HEK293 (cell line): ENCODE measurements at regions not wholly inside any gene's neighbourhood (a gene's known extent, or its start where the extent isn't known, plus 50 kb on each side); places are given as distances from the start of the nearest gene placed in this dataset.

ENCODE experiments used
- CTCF ChIA-PET: fragments of 350-600 bp; formaldehyde crosslinking; extraction: SDS; loops from one replicate; lab custom pipeline; 2021; ENCODE audit warnings: antibody characterized with exemption; lab: Yijun Ruan, JAX
- POLR2A ChIA-PET: fragments of 300-600 bp; formaldehyde crosslinking; extraction: SDS; loops from one replicate; lab custom pipeline; 2020; ENCODE audit warnings: antibody characterized with exemption, inconsistent platforms; lab: Yijun Ruan, JAX
- H3K27ac ChIP-seq: fragments of 200-500 bp; sonication (Bioruptor generic); 2 replicates; pipeline ENCODE4 v1.5.1; 2014; ENCODE audit warnings: low read depth, low read length, control low read depth, inconsistent platforms; ENCODE audit errors: extremely low read depth
- H3K36me3 ChIP-seq, 2 experiments: fragments of 200-500 bp in 1 of 2; sonication (Bioruptor generic) in 1 of 2; 1 replicate in 1 of 2; 2 replicates in 1 of 2; pipeline ENCODE4 v1.5.1; 2014 to 2017; ENCODE audit warnings: inconsistent platforms in 2 of 2, low read length in 2 of 2; ENCODE audit not compliant: control insufficient read depth in 2 of 2, insufficient read depth in 1 of 2
- H3K4me1 ChIP-seq: fragments of 200-500 bp; sonication (Bioruptor generic); 2 replicates; pipeline ENCODE4 v1.5.1; 2014; ENCODE audit warnings: mild to moderate bottlenecking, low read length, inconsistent platforms; ENCODE audit not compliant: control insufficient read depth, insufficient read depth
- H3K4me3 ChIP-seq: 2 replicates; pipeline ENCODE4 v1.5.1; 2011; ENCODE audit warnings: low read depth, mild to moderate bottlenecking, control low read depth, low read length, moderate library complexity
- H3K9me3 ChIP-seq: fragments of 200-500 bp; sonication (Bioruptor generic); 2 replicates; pipeline ENCODE4 v1.5.1; 2014; ENCODE audit warnings: low read depth, low read length, inconsistent platforms; ENCODE audit not compliant: control insufficient read depth, insufficient read depth
- BCL11B ChIP-seq: fragments of 450-650 bp; formaldehyde crosslinking; IDR thresholded peaks from 2 replicates; pipeline ENCODE4 v1.5.1; 2016; ENCODE audit warnings: low read depth, missing biosample characterization, missing genetic modification characterization
- HOXA7 ChIP-seq: sonication (generic); formaldehyde crosslinking; IDR thresholded peaks from 2 replicates; pipeline ENCODE4 v1.8.1; 2022; ENCODE audit warnings: missing genetic modification reagents, borderline replicate concordance
- KLF16 ChIP-seq: fragments of 450-650 bp; formaldehyde crosslinking; IDR thresholded peaks from 2 replicates; pipeline ENCODE4 v1.5.1; 2017; ENCODE audit warnings: missing biosample characterization, missing genetic modification characterization
- KLF8 ChIP-seq: fragments of 450-650 bp; formaldehyde crosslinking; IDR thresholded peaks from 2 replicates; pipeline ENCODE4 v1.5.1; 2016; ENCODE audit warnings: missing biosample characterization, missing genetic modification characterization
- MZF1 ChIP-seq: fragments of 450-650 bp; formaldehyde crosslinking; IDR thresholded peaks from 2 replicates; pipeline ENCODE4 v1.5.1; 2017; ENCODE audit warnings: missing biosample characterization, missing genetic modification characterization, borderline replicate concordance
- TRIM28 ChIP-seq: IDR thresholded peaks from 2 replicates; pipeline ENCODE4 v1.6.1; 2011; ENCODE audit warnings: low read length, control low read depth, borderline replicate concordance
- ZBTB7A ChIP-seq: fragments of 450-650 bp; formaldehyde crosslinking; IDR thresholded peaks from 2 replicates; pipeline ENCODE4 v1.5.1; 2016; ENCODE audit warnings: low read depth, missing biosample characterization, missing genetic modification characterization
- ZFP37 ChIP-seq: fragments of 450-650 bp; formaldehyde crosslinking; IDR thresholded peaks from 2 replicates; pipeline ENCODE4 v1.5.1; 2016; ENCODE audit warnings: missing biosample characterization, missing genetic modification characterization
- ZIC2 ChIP-seq: fragments of 450-650 bp; formaldehyde crosslinking; IDR thresholded peaks from 2 replicates; pipeline ENCODE4 v1.5.1; 2016; ENCODE audit warnings: missing biosample characterization, missing genetic modification characterization
- ZNF169 ChIP-seq: fragments of 450-650 bp; formaldehyde crosslinking; IDR thresholded peaks from 2 replicates; pipeline ENCODE4 v1.5.1; 2016; ENCODE audit warnings: missing biosample characterization, missing genetic modification characterization
- ZNF174 ChIP-seq: fragments of 450-650 bp; formaldehyde crosslinking; IDR thresholded peaks from 2 replicates; pipeline ENCODE4 v1.5.0; 2017; ENCODE audit warnings: missing biosample characterization, mild to moderate bottlenecking, missing genetic modification characterization
- ZNF202 ChIP-seq: fragments of 450-650 bp; formaldehyde crosslinking; IDR thresholded peaks from 2 replicates; pipeline ENCODE4 v1.5.1; 2016; ENCODE audit warnings: missing biosample characterization, missing genetic modification characterization, borderline replicate concordance
- ZNF221 ChIP-seq: fragments of 450-650 bp; formaldehyde crosslinking; IDR thresholded peaks from 2 replicates; pipeline ENCODE4 v1.5.1; 2017; ENCODE audit warnings: missing biosample characterization, missing genetic modification characterization, borderline replicate concordance
- ZNF24 ChIP-seq: fragments of 450-650 bp; formaldehyde crosslinking; IDR thresholded peaks from 2 replicates; pipeline ENCODE4 v1.5.1; 2016; ENCODE audit warnings: missing biosample characterization, missing genetic modification characterization
- ZNF311 ChIP-seq: fragments of 450-650 bp; formaldehyde crosslinking; IDR thresholded peaks from 2 replicates; pipeline ENCODE4 v1.5.1; 2017; ENCODE audit warnings: missing biosample characterization, missing genetic modification characterization, borderline replicate concordance
- ZNF354C ChIP-seq: fragments of 450-650 bp; formaldehyde crosslinking; IDR thresholded peaks from 2 replicates; pipeline ENCODE4 v1.5.1; 2016; ENCODE audit warnings: missing biosample characterization, missing genetic modification characterization, low read depth, borderline replicate concordance
- ZNF530 ChIP-seq: fragments of 450-650 bp; formaldehyde crosslinking; IDR thresholded peaks from 2 replicates; pipeline ENCODE4 v1.5.1; 2016; ENCODE audit warnings: low read depth, missing biosample characterization, missing genetic modification characterization
- ZNF555 ChIP-seq: fragments of 450-650 bp; formaldehyde crosslinking; conservative IDR thresholded peaks from 2 replicates; pipeline ENCODE4 v1.5.1; 2017; ENCODE audit warnings: missing biosample characterization, mild to moderate bottlenecking, missing genetic modification characterization, inconsistent platforms
- ZNF560 ChIP-seq: fragments of 450-650 bp; formaldehyde crosslinking; IDR thresholded peaks from 2 replicates; pipeline ENCODE4 v1.5.1; 2017; ENCODE audit warnings: missing biosample characterization, missing genetic modification characterization, borderline replicate concordance
- ZNF596 ChIP-seq: fragments of 450-650 bp; IDR thresholded peaks from 2 replicates; pipeline ENCODE4 v1.5.0; 2018; ENCODE audit warnings: missing biosample characterization, mild to moderate bottlenecking, missing genetic modification characterization, moderate library complexity
- ZNF677 ChIP-seq: fragments of 450-650 bp; IDR thresholded peaks from 2 replicates; pipeline ENCODE4 v1.5.0; 2018; ENCODE audit warnings: missing biosample characterization, mild to moderate bottlenecking, missing genetic modification characterization, moderate library complexity
- ZNF776 ChIP-seq: fragments of 450-650 bp; formaldehyde crosslinking; IDR thresholded peaks from 2 replicates; pipeline ENCODE4 v1.5.0; 2017; ENCODE audit warnings: missing biosample characterization, missing genetic modification characterization, borderline replicate concordance
- ZXDB ChIP-seq: fragments of 450-650 bp; formaldehyde crosslinking; IDR thresholded peaks from 2 replicates; pipeline ENCODE4 v1.5.1; 2016; ENCODE audit warnings: missing biosample characterization, missing genetic modification characterization
- TF ChIP-seq, protein P1 (sequence below): fragments of 450-650 bp; formaldehyde crosslinking; IDR thresholded peaks from 2 replicates; pipeline ENCODE4 v1.5.1; 2016; ENCODE audit warnings: missing biosample characterization, missing genetic modification characterization
- TF ChIP-seq, protein P2 (sequence below): fragments of 450-650 bp; formaldehyde crosslinking; IDR thresholded peaks from 2 replicates; pipeline ENCODE4 v1.5.1; 2017; ENCODE audit warnings: missing biosample characterization, missing genetic modification characterization
- TF ChIP-seq, protein P3 (sequence below): fragments of 450-650 bp; formaldehyde crosslinking; IDR thresholded peaks from 2 replicates; pipeline ENCODE4 v1.5.1; 2016; ENCODE audit warnings: missing biosample characterization, missing genetic modification characterization

DNA sequence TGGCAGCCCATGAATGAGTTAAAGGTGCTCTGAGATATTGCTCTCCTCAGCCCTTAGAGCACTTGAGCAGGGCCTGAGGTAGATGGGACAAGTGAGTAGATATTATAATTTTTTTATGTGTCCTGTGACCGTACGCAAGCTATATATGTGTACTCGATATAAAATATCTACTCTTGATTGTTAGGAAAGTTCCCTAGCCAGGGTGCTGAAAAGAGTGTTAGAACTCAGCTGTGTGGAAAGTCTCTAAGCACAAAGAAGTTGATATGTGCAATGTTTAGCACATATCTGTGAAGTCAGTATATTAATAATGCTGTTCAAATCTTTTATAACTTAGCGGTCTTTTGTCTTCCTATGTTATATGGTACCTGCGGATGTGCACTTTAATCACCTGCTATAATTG, 114.6 kb upstream of the PLD5 start (continued):
- TF ChIP-seq MZF1 (tag by site-specific recombination), result no peak
- TF ChIP-seq ZXDB, result no peak
- TF ChIP-seq, protein P1, sequence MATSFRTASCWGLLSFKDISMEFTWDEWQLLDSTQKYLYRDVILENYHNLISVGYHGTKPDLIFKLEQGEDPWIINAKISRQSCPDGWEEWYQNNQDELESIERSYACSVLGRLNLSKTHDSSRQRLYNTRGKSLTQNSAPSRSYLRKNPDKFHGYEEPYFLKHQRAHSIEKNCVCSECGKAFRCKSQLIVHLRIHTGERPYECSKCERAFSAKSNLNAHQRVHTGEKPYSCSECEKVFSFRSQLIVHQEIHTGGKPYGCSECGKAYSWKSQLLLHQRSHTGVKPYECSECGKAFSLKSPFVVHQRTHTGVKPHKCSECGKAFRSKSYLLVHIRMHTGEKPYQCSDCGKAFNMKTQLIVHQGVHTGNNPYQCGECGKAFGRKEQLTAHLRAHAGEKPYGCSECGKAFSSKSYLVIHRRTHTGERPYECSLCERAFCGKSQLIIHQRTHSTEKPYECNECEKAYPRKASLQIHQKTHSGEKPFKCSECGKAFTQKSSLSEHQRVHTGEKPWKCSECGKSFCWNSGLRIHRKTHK (tag by site-specific recombination), result no peak
- TF ChIP-seq ZNF677 (tag by site-specific recombination), result no peak

DNA sequence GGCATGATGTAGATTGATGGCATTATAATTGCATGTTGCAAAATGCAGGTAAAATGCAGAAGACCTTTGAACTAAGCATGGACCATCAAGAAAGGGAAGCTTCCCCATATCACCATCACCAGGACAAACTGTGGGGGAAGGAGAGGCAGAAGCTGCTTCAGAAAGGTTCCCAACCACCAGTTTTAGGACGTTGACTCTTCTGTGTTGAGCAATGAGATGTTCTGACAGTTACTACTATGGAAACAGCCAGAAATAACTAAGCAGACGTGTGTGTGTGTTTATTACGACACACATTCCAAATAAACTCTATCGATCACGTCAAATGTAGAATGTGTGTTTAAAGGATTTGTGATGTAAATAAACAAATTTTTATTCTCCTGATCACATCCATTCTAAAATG, 110.2 kb upstream of the PLD5 start:
- POLR2A ChIA-PET, result no interaction called here
- H3K9me3 ChIP-seq, result no peaks in the 10 kb centered on the region
- TF ChIP-seq ZNF530 (tag by site-specific recombination) (no peak), ZNF596 (tag by site-specific recombination) (no peak), ZNF174 (tag by site-specific recombination) (no peak), ZNF776 (tag by site-specific recombination) (no peak), KLF8 (no peak), ZNF311 (tag by site-specific recombination) (no peak), TRIM28 (no peak)
- no peak overlapping the region for H3K4me3 ChIP-seq
- H3K27ac ChIP-seq, result no peak overlapping the region
- no peaks in the 10 kb centered on the region for H3K4me1 ChIP-seq
- no peaks in the 10 kb centered on the region for H3K36me3 ChIP-seq
- CTCF ChIA-PET, result interaction anchor here (0.6 kb wide), 1 partner anchor 524 kb away, joined by 3 read pairs; no protein-coding TSS in a partner anchor

DNA sequence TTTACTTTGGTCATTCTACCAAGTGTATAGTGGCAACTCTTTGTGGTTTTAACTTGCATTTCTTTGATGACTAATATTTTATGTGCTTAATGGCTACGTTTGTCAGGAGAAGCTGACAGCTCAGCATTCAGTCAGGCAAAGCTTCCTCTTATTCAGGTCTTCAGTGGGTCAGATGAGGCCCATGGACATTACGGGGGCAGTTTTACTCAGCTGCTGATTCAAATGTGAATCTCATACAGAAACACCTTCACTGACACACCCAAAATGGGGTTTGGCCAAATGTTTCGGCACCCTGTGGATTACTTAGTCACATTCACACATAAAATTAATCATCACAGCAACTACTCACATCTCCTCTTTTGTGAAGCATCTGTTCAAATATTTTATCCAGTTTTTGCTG, 104.9 kb upstream of the PLD5 start:
- TF ChIP-seq HOXA7 (CRISPR knock-in tag) (no peak), ZNF24 (no peak), ZNF555 (no peak), ZNF221 (tag by site-specific recombination) (no peak), ZIC2 (tag by site-specific recombination) (no peak), ZFP37 (tag by site-specific recombination) (no peak)
- ChIA-PET CTCF (no interaction called here), POLR2A (no interaction called here)
- Histone ChIP-seq H3K36me3 (no peaks in the 10 kb centered on the region), H3K4me3 (no peak overlapping the region), H3K4me1 (no peaks in the 10 kb centered on the region), H3K27ac (no peak overlapping the region), H3K9me3 (no peaks in the 10 kb centered on the region)

DNA sequence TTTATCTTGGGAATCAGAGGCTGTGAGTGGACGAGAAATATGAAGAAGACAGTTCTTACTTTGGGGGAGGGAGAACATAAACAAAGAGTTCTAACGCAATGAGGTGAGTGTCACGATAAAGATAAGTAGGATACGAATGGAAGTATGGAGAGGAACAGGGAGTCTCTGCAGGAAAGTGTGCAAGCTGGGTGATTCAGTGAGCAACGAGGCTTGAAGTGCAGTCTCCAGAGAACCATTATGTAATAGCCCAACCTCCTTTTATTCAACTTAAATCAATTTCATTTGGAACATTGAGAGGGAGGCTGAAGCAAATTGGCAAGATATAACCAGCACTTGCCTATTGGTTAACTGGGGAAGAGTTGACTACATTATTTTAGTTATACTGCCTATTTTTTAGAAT, 99.3 kb upstream of the PLD5 start:
- CTCF ChIA-PET, result no interaction called here
- Histone ChIP-seq H3K27ac (no peak overlapping the region), H3K9me3 (no peaks in the 10 kb centered on the region), H3K36me3 (no peaks in the 10 kb centered on the region), H3K4me1 (no peaks in the 10 kb centered on the region), H3K4me3 (no peak overlapping the region)
- POLR2A ChIA-PET, result no interaction called here
- TF ChIP-seq, protein P2, sequence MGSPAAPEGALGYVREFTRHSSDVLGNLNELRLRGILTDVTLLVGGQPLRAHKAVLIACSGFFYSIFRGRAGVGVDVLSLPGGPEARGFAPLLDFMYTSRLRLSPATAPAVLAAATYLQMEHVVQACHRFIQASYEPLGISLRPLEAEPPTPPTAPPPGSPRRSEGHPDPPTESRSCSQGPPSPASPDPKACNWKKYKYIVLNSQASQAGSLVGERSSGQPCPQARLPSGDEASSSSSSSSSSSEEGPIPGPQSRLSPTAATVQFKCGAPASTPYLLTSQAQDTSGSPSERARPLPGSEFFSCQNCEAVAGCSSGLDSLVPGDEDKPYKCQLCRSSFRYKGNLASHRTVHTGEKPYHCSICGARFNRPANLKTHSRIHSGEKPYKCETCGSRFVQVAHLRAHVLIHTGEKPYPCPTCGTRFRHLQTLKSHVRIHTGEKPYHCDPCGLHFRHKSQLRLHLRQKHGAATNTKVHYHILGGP (tag by site-specific recombination), result no peak
- TF ChIP-seq ZNF560 (tag by site-specific recombination) (no peak), ZNF169 (tag by site-specific recombination) (no peak), ZBTB7A (tag by site-specific recombination) (no peak), ZNF202 (tag by site-specific recombination) (no peak), BCL11B (tag by site-specific recombination) (no peak), KLF16 (tag by site-specific recombination) (no peak), ZNF354C (no peak)
- TF ChIP-seq, protein P3, sequence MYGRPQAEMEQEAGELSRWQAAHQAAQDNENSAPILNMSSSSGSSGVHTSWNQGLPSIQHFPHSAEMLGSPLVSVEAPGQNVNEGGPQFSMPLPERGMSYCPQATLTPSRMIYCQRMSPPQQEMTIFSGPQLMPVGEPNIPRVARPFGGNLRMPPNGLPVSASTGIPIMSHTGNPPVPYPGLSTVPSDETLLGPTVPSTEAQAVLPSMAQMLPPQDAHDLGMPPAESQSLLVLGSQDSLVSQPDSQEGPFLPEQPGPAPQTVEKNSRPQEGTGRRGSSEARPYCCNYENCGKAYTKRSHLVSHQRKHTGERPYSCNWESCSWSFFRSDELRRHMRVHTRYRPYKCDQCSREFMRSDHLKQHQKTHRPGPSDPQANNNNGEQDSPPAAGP (tag by site-specific recombination), result no peak
- TF ChIP-seq, protein P1 (tag by site-specific recombination), result no peak
